Stimulated activated CD4-positive, alpha-beta T cell treated with anti-CD3 and anti-CD28 coated beads, TNF-alpha, amount 100 ng/mL, for 24 hours (primary cell): ENCODE measurements at regions not wholly inside any gene's neighbourhood (a gene's known extent, or its start where the extent isn't known, plus 50 kb on each side); places are given as distances from the start of the nearest gene placed in this dataset.
"Not testable (repeated sequence)": the region's sequence is repeated elsewhere in the genome, so short reads cannot be mapped to it uniquely, and the experiment has no call there.

ENCODE experiments used
- DNase-seq, 3 experiments: peaks; one replicate each; pipeline ENCODE4 v3.0.0-alpha.2; 2020; ENCODE audit warnings: low read depth in 3 of 3

GRCh38 chrY:7725791-7726460, 814.4 kb upstream of the AMELY start:
- DNase-seq = no peak

- DNase-seq = no peak
Measured at GRCh38 chrY:7723991-7724632, 812.6 kb upstream of the AMELY start.

GRCh38 chrY:7723127-7723526, 811.6 kb upstream of the AMELY start:
- DNase-seq = no peak

GRCh38 chrY:7722566-7722965, 811.0 kb upstream of the AMELY start:
- DNase-seq = no peak

- DNase-seq = no peak
Measured at GRCh38 chrY:7720974-7721373, 809.4 kb upstream of the AMELY start.

GRCh38 chrY:7719271-7719670, 807.7 kb upstream of the AMELY start:
- DNase-seq = no peak

GRCh38 chrY:7718626-7719025, 807.1 kb upstream of the AMELY start:
- no peak for DNase-seq

GRCh38 chrY:7718126-7718525, 806.6 kb upstream of the AMELY start:
- DNase-seq = no peak

- DNase-seq = no peak
Measured at GRCh38 chrY:7714426-7714825, 802.9 kb upstream of the AMELY start.

- not testable (repeated sequence) for DNase-seq
Measured at GRCh38 chrY:7713738-7714137, 802.2 kb upstream of the AMELY start.

- DNase-seq = no peak
Measured at GRCh38 chrY:7712289-7712688, 800.7 kb upstream of the AMELY start.

GRCh38 chrY:7703578-7704140, 792.1 kb upstream of the AMELY start:
- DNase-seq = no peak

GRCh38 chrY:7702481-7702880, 790.9 kb upstream of the AMELY start:
- DNase-seq = no peak

- no peak for DNase-seq
Measured at GRCh38 chrY:7701676-7702075, 790.1 kb upstream of the AMELY start.

GRCh38 chrY:7697506-7697905, 786.0 kb upstream of the AMELY start:
- no peak for DNase-seq

GRCh38 chrY:7692701-7693100, 781.1 kb upstream of the AMELY start:
- no peak for DNase-seq

- no peak for DNase-seq
Measured at GRCh38 chrY:7687086-7687485, 775.5 kb upstream of the AMELY start.

- no peak for DNase-seq
Measured at GRCh38 chrY:7684546-7684945, 773.0 kb upstream of the AMELY start.

GRCh38 chrY:7682386-7682785, 770.8 kb upstream of the AMELY start:
- DNase-seq = no peak

- DNase-seq = no peak
Measured at GRCh38 chrY:7681426-7681825, 769.9 kb upstream of the AMELY start.

- no peak for DNase-seq
Measured at GRCh38 chrY:7674465-7674864, 762.9 kb upstream of the AMELY start.

- DNase-seq = no peak
Measured at GRCh38 chrY:7672796-7673195, 761.2 kb upstream of the AMELY start.

GRCh38 chrY:7663261-7663660, 751.7 kb upstream of the AMELY start:
- no peak for DNase-seq
